HG03439 (cell line): ENCODE measurements at regions not wholly inside any gene's neighbourhood (a gene's known extent, or its start where the extent isn't known, plus 50 kb on each side); places are given as distances from the start of the nearest gene placed in this dataset.

Source experiments
- ATAC-seq: cut with Tn5 transposase; IDR thresholded peaks from one replicate; pipeline ENCODE4 v1.9.1; 2021; ENCODE audit warnings: mild to moderate bottlenecking, moderate library complexity; ENCODE audit not compliant: unreplicated experiment

GRCh38 chr1:83813576-83813975 is 185.4 kb downstream of the TTLL7 start:
- ATAC-seq, result no peak

GRCh38 chr1:83810144-83810543 is 188.8 kb downstream of the TTLL7 start:
- no peak for ATAC-seq

GRCh38 chr1:83808536-83808935 is 190.4 kb downstream of the TTLL7 start:
- no peak for ATAC-seq

- ATAC-seq, result no peak
Measured at GRCh38 chr1:83807821-83808220, 191.1 kb downstream of the TTLL7 start.

- no peak for ATAC-seq
Measured at GRCh38 chr1:83807231-83807630, 191.7 kb downstream of the TTLL7 start.

GRCh38 chr1:83805921-83806320 is 193.0 kb downstream of the TTLL7 start:
- ATAC-seq, result no peak

- no peak for ATAC-seq
Measured at GRCh38 chr1:83802460-83803152, 196.3 kb downstream of the TTLL7 start.

GRCh38 chr1:83802023-83802422 is 196.9 kb downstream of the TTLL7 start:
- no peak for ATAC-seq

GRCh38 chr1:83800066-83800465 is 198.9 kb downstream of the TTLL7 start:
- ATAC-seq, result no peak

GRCh38 chr1:83799594-83799993 is 199.3 kb downstream of the TTLL7 start:
- no peak for ATAC-seq

GRCh38 chr1:83798965-83799364 is 200.0 kb downstream of the TTLL7 start:
- ATAC-seq, result no peak

- no peak for ATAC-seq
Measured at GRCh38 chr1:83796409-83796808, 202.5 kb downstream of the TTLL7 start.

GRCh38 chr1:83794384-83794783 is 204.5 kb downstream of the TTLL7 start:
- peak; percentile 69 for ATAC-seq

- ATAC-seq, result no peak
Measured at GRCh38 chr1:83791821-83792437, 207.0 kb downstream of the TTLL7 start.

- ATAC-seq, result no peak
Measured at GRCh38 chr1:83790446-83790845, 208.5 kb downstream of the TTLL7 start.

- no peak for ATAC-seq
Measured at GRCh38 chr1:83787246-83787998, 211.5 kb downstream of the TTLL7 start.

GRCh38 chr1:83781667-83782066 is 217.3 kb downstream of the TTLL7 start:
- ATAC-seq, result no peak

GRCh38 chr1:83779565-83779964 is 219.4 kb downstream of the TTLL7 start:
- ATAC-seq, result no peak

GRCh38 chr1:83777758-83778101 is 221.2 kb downstream of the TTLL7 start:
- ATAC-seq, result no peak

GRCh38 chr1:83776913-83777757 is 221.8 kb downstream of the TTLL7 start:
- no peak for ATAC-seq

GRCh38 chr1:83775977-83776603 is 222.8 kb downstream of the TTLL7 start:
- no peak for ATAC-seq
